ENCODE measurements at regions not wholly inside any gene's neighbourhood (a gene's known extent, or its start where the extent isn't known, plus 50 kb on each side); places are given as distances from the start of the nearest gene placed in this dataset.
"Not testable (repeated sequence)": the region's sequence is repeated elsewhere in the genome, so short reads cannot be mapped to it uniquely, and the experiment has no call there.

- not testable (repeated sequence) for DNase-seq (ENCODE audit: low read depth, low spot score)
Measured at GRCh38 chr1:193378451-193378850, 192.0 kb upstream of the B3GALT2 start.

- no peak for DNase-seq (ENCODE audit: low read depth, low spot score)
Measured at GRCh38 chr1:193377472-193377871, 191.1 kb upstream of the B3GALT2 start.

GRCh38 chr1:193372553-193372952, 186.1 kb upstream of the B3GALT2 start:
- no peak for DNase-seq (ENCODE audit: low read depth, low spot score)

- DNase-seq (ENCODE audit: low read depth, low spot score): no peak
Measured at GRCh38 chr1:193368302-193368701, 181.9 kb upstream of the B3GALT2 start.

- DNase-seq (ENCODE audit: low read depth, low spot score): no peak
Measured at GRCh38 chr1:193367863-193368262, 181.4 kb upstream of the B3GALT2 start.

- DNase-seq (ENCODE audit: low read depth, low spot score): no peak
Measured at GRCh38 chr1:193366764-193367507, 180.5 kb upstream of the B3GALT2 start.

- no peak for DNase-seq (ENCODE audit: low read depth, low spot score)
Measured at GRCh38 chr1:193365966-193366365, 179.6 kb upstream of the B3GALT2 start.

- no peak for DNase-seq (ENCODE audit: low read depth, low spot score)
Measured at GRCh38 chr1:193359631-193360030, 173.2 kb upstream of the B3GALT2 start.

- no peak for DNase-seq (ENCODE audit: low read depth, low spot score)
Measured at GRCh38 chr1:193358419-193358818, 172.0 kb upstream of the B3GALT2 start.

GRCh38 chr1:193356249-193356648, 169.8 kb upstream of the B3GALT2 start:
- DNase-seq (ENCODE audit: low read depth, low spot score): no peak

- DNase-seq (ENCODE audit: low read depth, low spot score): no peak
Measured at GRCh38 chr1:193355626-193356025, 169.2 kb upstream of the B3GALT2 start.

- no peak for DNase-seq (ENCODE audit: low read depth, low spot score)
Measured at GRCh38 chr1:193355178-193355577, 168.8 kb upstream of the B3GALT2 start.

GRCh38 chr1:193348769-193349535, 162.5 kb upstream of the B3GALT2 start:
- no peak for DNase-seq (ENCODE audit: low read depth, low spot score)

- DNase-seq (ENCODE audit: low read depth, low spot score): no peak
Measured at GRCh38 chr1:193348091-193348768, 161.8 kb upstream of the B3GALT2 start.

GRCh38 chr1:193346085-193346484, 159.7 kb upstream of the B3GALT2 start:
- no peak for DNase-seq (ENCODE audit: low read depth, low spot score)

- DNase-seq (ENCODE audit: low read depth, low spot score): no peak
Measured at GRCh38 chr1:193342811-193343210, 156.4 kb upstream of the B3GALT2 start.

GRCh38 chr1:193340331-193340730, 153.9 kb upstream of the B3GALT2 start:
- DNase-seq (ENCODE audit: low read depth, low spot score): no peak

- no peak for DNase-seq (ENCODE audit: low read depth, low spot score)
Measured at GRCh38 chr1:193339401-193339800, 153.0 kb upstream of the B3GALT2 start.

- no peak for DNase-seq (ENCODE audit: low read depth, low spot score)
Measured at GRCh38 chr1:193338194-193338593, 151.8 kb upstream of the B3GALT2 start.

GRCh38 chr1:193335806-193336428, 149.5 kb upstream of the B3GALT2 start:
- no peak for DNase-seq (ENCODE audit: low read depth, low spot score)

- DNase-seq (ENCODE audit: low read depth, low spot score): no peak
Measured at GRCh38 chr1:193333166-193333565, 146.8 kb upstream of the B3GALT2 start.

GRCh38 chr1:193326296-193326695, 139.9 kb upstream of the B3GALT2 start:
- DNase-seq (ENCODE audit: low read depth, low spot score): no peak
